SK-N-SH treated with all-trans-retinoic acid at 6 μM for 48 hours (cell line): ENCODE measurements at regions not wholly inside any gene's neighbourhood (a gene's known extent, or its start where the extent isn't known, plus 50 kb on each side); places are given as distances from the start of the nearest gene placed in this dataset.

ENCODE experiments used
- ATAC-seq: fragments of 200-7000 bp; cut with Tn5 transposase; 3 replicates; pipeline ENCODE4 v1.9.1; 2020; ENCODE audit warnings: mild to moderate bottlenecking, moderate library complexity
- ARNTL ChIP-seq: fragments of 450-650 bp; formaldehyde crosslinking; IDR thresholded peaks from 2 replicates; pipeline ENCODE4 v1.5.0; 2020; ENCODE audit warnings: low read depth, mild to moderate bottlenecking, moderate library complexity, borderline replicate concordance
- BACH2 ChIP-seq: fragments of 250-450 bp; sonication (Bioruptor Pico); IDR thresholded peaks from 2 replicates; pipeline ENCODE4 v1.9.0; 2021; ENCODE audit warnings: mild to moderate bottlenecking, borderline replicate concordance
- CREB5 ChIP-seq: fragments of 250-450 bp; sonication (Bioruptor Pico); IDR thresholded peaks from 2 replicates; pipeline ENCODE4 v1.5.1; 2020; ENCODE audit warnings: low read depth, mild to moderate bottlenecking, moderate library complexity
- CSDC2 ChIP-seq: fragments of 250-450 bp; sonication (Bioruptor Pico); IDR thresholded peaks from 2 replicates; pipeline ENCODE4 v1.5.0; 2020; ENCODE audit warnings: mild to moderate bottlenecking, moderate library complexity
- ESRRG ChIP-seq: fragments of 250-450 bp; sonication (Bioruptor Pico); IDR thresholded peaks from 2 replicates; pipeline ENCODE4 v1.6.1; 2021; ENCODE audit warnings: mild to moderate bottlenecking
- GLIS3 ChIP-seq: fragments of 250-450 bp; sonication (Bioruptor Pico); IDR thresholded peaks from 2 replicates; pipeline ENCODE4 v1.5.0; 2020; ENCODE audit warnings: mild to moderate bottlenecking, moderate library complexity
- ISL1 ChIP-seq: fragments of 250-450 bp; sonication (Bioruptor Pico); IDR thresholded peaks from 2 replicates; pipeline ENCODE4 v2.1.2; 2022; ENCODE audit warnings: mild to moderate bottlenecking, moderate library complexity
- OSR1 ChIP-seq: fragments of 250-450 bp; sonication (Bioruptor Pico); IDR thresholded peaks from 2 replicates; pipeline ENCODE4 v1.8.0; 2022; ENCODE audit warnings: moderate library complexity, mild to moderate bottlenecking, inconsistent platforms
- PATZ1 ChIP-seq: fragments of 250-450 bp; sonication (Bioruptor Pico); IDR thresholded peaks from 2 replicates; pipeline ENCODE4 v1.8.0; 2020; ENCODE audit warnings: mild to moderate bottlenecking, moderate library complexity, borderline replicate concordance
- PPARA ChIP-seq: fragments of 250-450 bp; sonication (Bioruptor Pico); IDR thresholded peaks from 2 replicates; pipeline ENCODE4 v1.5.0; 2020; ENCODE audit warnings: mild to moderate bottlenecking, borderline replicate concordance
- RARB ChIP-seq: fragments of 250-450 bp; sonication (Bioruptor Pico); IDR thresholded peaks from 2 replicates; pipeline ENCODE4 v1.8.0; 2021; ENCODE audit warnings: mild to moderate bottlenecking, moderate library complexity
- SNAI2 ChIP-seq: fragments of 250-450 bp; sonication (Bioruptor Pico); IDR thresholded peaks from 2 replicates; pipeline ENCODE4 v1.5.0; 2020; ENCODE audit warnings: mild to moderate bottlenecking, moderate library complexity
- TCF4 ChIP-seq: fragments of 250-450 bp; sonication (Bioruptor Pico); IDR thresholded peaks from 2 replicates; pipeline ENCODE4 v1.8.0; 2021; ENCODE audit warnings: mild to moderate bottlenecking, moderate library complexity, borderline replicate concordance
- TOX ChIP-seq: fragments of 250-450 bp; sonication (Bioruptor Pico); IDR thresholded peaks from 2 replicates; pipeline ENCODE4 v1.8.0; 2021; ENCODE audit warnings: mild to moderate bottlenecking, moderate library complexity, borderline replicate concordance
- TSHZ2 ChIP-seq: fragments of 250-450 bp; sonication (Bioruptor Pico); IDR thresholded peaks from 2 replicates; pipeline ENCODE4 v1.5.0; 2020; ENCODE audit warnings: mild to moderate bottlenecking, moderate library complexity
- ZC3H10 ChIP-seq: fragments of 250-450 bp; sonication (Bioruptor Pico); IDR thresholded peaks from 2 replicates; pipeline ENCODE4 v1.5.1; 2021; ENCODE audit warnings: mild to moderate bottlenecking, moderate library complexity
- ZFP3 ChIP-seq: fragments of 250-450 bp; sonication (Bioruptor Pico); IDR thresholded peaks from 2 replicates; pipeline ENCODE4 v1.5.0; 2020; ENCODE audit warnings: mild to moderate bottlenecking, moderate library complexity
- ZFP30 ChIP-seq: fragments of 450-650 bp; formaldehyde crosslinking; IDR thresholded peaks from 2 replicates; pipeline ENCODE4 v1.5.0; 2022; ENCODE audit warnings: mild to moderate bottlenecking, moderate library complexity
- ZNF70 ChIP-seq: fragments of 450-650 bp; formaldehyde crosslinking; IDR thresholded peaks from 2 replicates; pipeline ENCODE4 v1.5.0; 2020; ENCODE audit warnings: mild to moderate bottlenecking, moderate library complexity
- ZNF8 ChIP-seq: fragments of 450-650 bp; formaldehyde crosslinking; IDR thresholded peaks from 2 replicates; pipeline ENCODE4 v1.5.0; 2020; ENCODE audit warnings: mild to moderate bottlenecking, moderate library complexity
- TF ChIP-seq, protein P1 (sequence below): fragments of 250-450 bp; sonication (Bioruptor Pico); IDR thresholded peaks from 2 replicates; pipeline ENCODE4 v1.8.0; 2021; ENCODE audit warnings: low read depth, mild to moderate bottlenecking, moderate library complexity, borderline replicate concordance
- TF ChIP-seq, protein P2 (sequence below): fragments of 250-450 bp; sonication (Bioruptor Pico); IDR thresholded peaks from 2 replicates; pipeline ENCODE4 v1.5.1; 2021; ENCODE audit warnings: mild to moderate bottlenecking, moderate library complexity

DNA sequence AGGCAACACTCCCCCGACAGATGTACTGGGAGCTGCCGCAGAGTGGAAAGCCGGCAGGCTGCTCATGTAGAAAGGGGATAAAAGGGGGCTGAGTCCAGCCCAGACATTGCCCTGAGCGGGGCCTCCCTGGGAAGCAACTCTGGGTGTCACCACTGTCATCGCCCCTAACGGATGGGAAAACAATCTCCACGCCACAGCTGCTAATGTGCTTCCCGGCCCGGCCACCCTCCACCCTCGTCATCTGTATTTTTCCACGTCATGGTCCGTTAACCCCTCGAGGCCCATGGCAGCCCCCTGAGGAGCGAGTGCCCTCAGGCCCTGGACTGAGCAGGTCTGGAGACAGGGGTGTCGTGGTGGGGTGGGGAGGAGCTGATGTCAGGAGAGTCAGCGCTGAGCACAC, 227.4 kb downstream of the DLL1 start:
- TF ChIP-seq BACH2 (CRISPR knock-in tag) (no peak), ZFP3 (no peak)
- no peak for ATAC-seq

DNA sequence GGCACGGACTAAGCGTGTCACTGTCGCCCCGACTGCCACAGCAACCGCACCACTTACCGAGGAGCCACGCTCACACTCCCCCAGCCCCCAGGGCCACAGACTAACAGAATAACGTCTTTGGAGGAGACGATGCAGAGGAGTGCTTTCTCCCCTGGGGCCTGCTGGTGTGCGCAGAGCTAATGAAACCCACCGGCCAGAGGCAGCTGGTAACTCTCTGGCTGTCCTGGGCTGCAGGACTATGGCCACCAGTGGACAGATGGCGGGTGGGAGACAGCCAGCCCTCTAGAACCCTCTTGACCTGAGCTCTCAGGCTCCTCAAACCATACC, 228.0 kb downstream of the DLL1 start:
- no peak for ATAC-seq
- TF ChIP-seq ARNTL (CRISPR knock-in tag) (no peak), ZNF70 (CRISPR knock-in tag) (no peak), SNAI2 (CRISPR knock-in tag) (no peak), TSHZ2 (CRISPR knock-in tag) (no peak), TCF4 (CRISPR knock-in tag) (no peak), RARB (CRISPR knock-in tag) (no peak), ISL1 (no peak), ZFP30 (CRISPR knock-in tag) (no peak), ESRRG (CRISPR knock-in tag) (no peak), PATZ1 (CRISPR knock-in tag) (no peak), ZC3H10 (no peak), PPARA (CRISPR knock-in tag) (no peak), GLIS3 (no peak), CREB5 (CRISPR knock-in tag) (no peak), BACH2 (CRISPR knock-in tag) (no peak), TOX (CRISPR knock-in tag) (no peak), ZNF8 (CRISPR knock-in tag) (no peak), CSDC2 (CRISPR knock-in tag) (no peak)
- TF ChIP-seq, protein P1, sequence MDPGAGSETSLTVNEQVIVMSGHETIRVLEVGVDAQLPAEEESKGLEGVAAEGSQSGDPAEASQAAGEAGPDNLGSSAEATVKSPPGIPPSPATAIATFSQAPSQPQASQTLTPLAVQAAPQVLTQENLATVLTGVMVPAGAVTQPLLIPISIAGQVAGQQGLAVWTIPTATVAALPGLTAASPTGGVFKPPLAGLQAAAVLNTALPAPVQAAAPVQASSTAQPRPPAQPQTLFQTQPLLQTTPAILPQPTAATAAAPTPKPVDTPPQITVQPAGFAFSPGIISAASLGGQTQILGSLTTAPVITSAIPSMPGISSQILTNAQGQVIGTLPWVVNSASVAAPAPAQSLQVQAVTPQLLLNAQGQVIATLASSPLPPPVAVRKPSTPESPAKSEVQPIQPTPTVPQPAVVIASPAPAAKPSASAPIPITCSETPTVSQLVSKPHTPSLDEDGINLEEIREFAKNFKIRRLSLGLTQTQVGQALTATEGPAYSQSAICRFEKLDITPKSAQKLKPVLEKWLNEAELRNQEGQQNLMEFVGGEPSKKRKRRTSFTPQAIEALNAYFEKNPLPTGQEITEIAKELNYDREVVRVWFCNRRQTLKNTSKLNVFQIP (CRISPR knock-in tag), result no peak
- TF ChIP-seq, protein P2, sequence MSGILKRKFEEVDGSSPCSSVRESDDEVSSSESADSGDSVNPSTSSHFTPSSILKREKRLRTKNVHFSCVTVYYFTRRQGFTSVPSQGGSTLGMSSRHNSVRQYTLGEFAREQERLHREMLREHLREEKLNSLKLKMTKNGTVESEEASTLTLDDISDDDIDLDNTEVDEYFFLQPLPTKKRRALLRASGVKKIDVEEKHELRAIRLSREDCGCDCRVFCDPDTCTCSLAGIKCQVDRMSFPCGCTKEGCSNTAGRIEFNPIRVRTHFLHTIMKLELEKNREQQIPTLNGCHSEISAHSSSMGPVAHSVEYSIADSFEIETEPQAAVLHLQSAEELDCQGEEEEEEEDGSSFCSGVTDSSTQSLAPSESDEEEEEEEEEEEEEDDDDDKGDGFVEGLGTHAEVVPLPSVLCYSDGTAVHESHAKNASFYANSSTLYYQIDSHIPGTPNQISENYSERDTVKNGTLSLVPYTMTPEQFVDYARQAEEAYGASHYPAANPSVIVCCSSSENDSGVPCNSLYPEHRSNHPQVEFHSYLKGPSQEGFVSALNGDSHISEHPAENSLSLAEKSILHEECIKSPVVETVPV (CRISPR knock-in tag), result no peak
- TF ChIP-seq, all 23 proteins: peak for 0

- TF ChIP-seq TSHZ2 (CRISPR knock-in tag) (no peak), CSDC2 (CRISPR knock-in tag) (no peak), OSR1 (CRISPR knock-in tag) (no peak)
- ATAC-seq, result no peak
These were observed 228.5 kb downstream of the DLL1 start for GRCh38 chr6:170062209-170062914.
